ENCODE measurements at regions not wholly inside any gene's neighbourhood (a gene's known extent, or its start where the extent isn't known, plus 50 kb on each side); places are given as distances from the start of the nearest gene placed in this dataset.

GRCh38 chr7:136166521-136166920, 189.4 kb upstream of the MTPN start:
- no peaks in the 10 kb centered on the region for H3K9me3 ChIP-seq
- ATAC-seq (no peak), DNase-seq (no peak)
- intact Hi-C loops (cut with DNase I, micrococcal nuclease) = no loop called here
- no peak for TF ChIP-seq CTCF (IDR thresholded peaks at IDR 0.05)
- no peaks in the 10 kb centered on the region for H3K36me3 ChIP-seq (ENCODE audit: low read depth)
- H3K4me1 ChIP-seq (ENCODE audit: low read depth) = no peaks in the 10 kb centered on the region
- H3K4me3 ChIP-seq = no peak overlapping the region

- no peak for TF ChIP-seq CTCF (IDR thresholded peaks at IDR 0.05)
These were observed 186.2 kb upstream of the MTPN start for GRCh38 chr7:136163340-136163801.

GRCh38 chr7:136150311-136150710, 173.2 kb upstream of the MTPN start:
- ATAC-seq = no peak
- intact Hi-C loops (cut with DNase I, micrococcal nuclease) = no loop called here
- H3K36me3 ChIP-seq (ENCODE audit: low read depth) = no peaks in the 10 kb centered on the region
- no peak for TF ChIP-seq CTCF (IDR thresholded peaks at IDR 0.05)
- no peak overlapping the region for H3K4me3 ChIP-seq
- no peaks in the 10 kb centered on the region for H3K4me1 ChIP-seq (ENCODE audit: low read depth)
- H3K9me3 ChIP-seq = no peaks in the 10 kb centered on the region
- DNase-seq = no peak

More at GRCh38 chr7:136163340-136163801, 186.2 kb upstream of the MTPN start:
- DNase-seq (no peak), ATAC-seq (no peak)
- Histone ChIP-seq H3K4me3 (no peak overlapping the region), H3K36me3 (ENCODE audit: low read depth) (no peaks in the 10 kb centered on the region), H3K4me1 (ENCODE audit: low read depth) (no peaks in the 10 kb centered on the region), H3K9me3 (no peaks in the 10 kb centered on the region)
- intact Hi-C loops (cut with DNase I, micrococcal nuclease) = no loop called here

GRCh38 chr7:136148920-136149319, 171.8 kb upstream of the MTPN start:
- H3K4me3 ChIP-seq = no peak overlapping the region
- ATAC-seq (no peak), DNase-seq (no peak)
- no peak for TF ChIP-seq CTCF (IDR thresholded peaks at IDR 0.05)
- H3K36me3 ChIP-seq (ENCODE audit: low read depth) = no peaks in the 10 kb centered on the region
- H3K9me3 ChIP-seq = no peaks in the 10 kb centered on the region
- H3K4me1 ChIP-seq (ENCODE audit: low read depth) = no peaks in the 10 kb centered on the region
- intact Hi-C loops (cut with DNase I, micrococcal nuclease) = no loop called here

GRCh38 chr7:136146925-136147324, 169.8 kb upstream of the MTPN start:
- no peaks in the 10 kb centered on the region for H3K4me1 ChIP-seq (ENCODE audit: low read depth)
- no peaks in the 10 kb centered on the region for H3K36me3 ChIP-seq (ENCODE audit: low read depth)
- intact Hi-C loops (cut with DNase I, micrococcal nuclease) = no loop called here
- no peak for ATAC-seq
- no peak overlapping the region for H3K4me3 ChIP-seq
- no peak for TF ChIP-seq CTCF (IDR thresholded peaks at IDR 0.05)
- no peak for DNase-seq
- H3K9me3 ChIP-seq = no peaks in the 10 kb centered on the region

GRCh38 chr7:136144182-136144581, 167.0 kb upstream of the MTPN start:
- Histone ChIP-seq H3K9me3 (no peaks in the 10 kb centered on the region), H3K4me3 (no peak overlapping the region), H3K4me1 (ENCODE audit: low read depth) (no peaks in the 10 kb centered on the region), H3K36me3 (ENCODE audit: low read depth) (no peaks in the 10 kb centered on the region)
- TF ChIP-seq CTCF (IDR thresholded peaks at IDR 0.05) = no peak
- no peak for DNase-seq
- ATAC-seq = no peak
- intact Hi-C loops (cut with DNase I, micrococcal nuclease) = no loop called here

Measured in mucosa of descending colon (tissue), 3 donors.